H9 (cell line): ENCODE measurements at regions not wholly inside any gene's neighbourhood (a gene's known extent, or its start where the extent isn't known, plus 50 kb on each side); places are given as distances from the start of the nearest gene placed in this dataset.

ENCODE experiments used
- DNase-seq: peaks from one replicate; pipeline ENCODE4 v3.0.0-alpha.2; 2017
- H2AFZ ChIP-seq: one replicate; pipeline ENCODE4 v1.6.1; 2013; ENCODE audit warnings: mild to moderate bottlenecking, low read length, control low read depth, moderate library complexity
- H2AK5ac ChIP-seq: 2 replicates; pipeline ENCODE4 v1.6.1; 2013; ENCODE audit warnings: low read length, control low read depth, mixed read lengths; ENCODE audit not compliant: insufficient read length
- H2BK120ac ChIP-seq: one replicate; pipeline ENCODE4 v1.6.1; 2013; ENCODE audit warnings: low read depth, mild to moderate bottlenecking, low read length, control low read depth, inconsistent platforms; ENCODE audit not compliant: poor library complexity, severe bottlenecking
- H2BK12ac ChIP-seq: 2 replicates; pipeline ENCODE4 v1.6.1; 2013; ENCODE audit warnings: low read length, control low read depth, mixed read lengths, low read depth; ENCODE audit not compliant: insufficient read length
- H2BK15ac ChIP-seq: 2 replicates; pipeline ENCODE4 v1.6.1; 2013; ENCODE audit warnings: low read depth, low read length, control low read depth
- H2BK20ac ChIP-seq: one replicate; pipeline ENCODE4 v1.6.1; 2013; ENCODE audit warnings: low read depth, mild to moderate bottlenecking, low read length, control low read depth, inconsistent platforms; ENCODE audit not compliant: poor library complexity, severe bottlenecking
- H2BK5ac ChIP-seq: 2 replicates; pipeline ENCODE4 v1.6.1; 2013; ENCODE audit warnings: low read length, control low read depth, mixed read lengths; ENCODE audit not compliant: insufficient read length
- H3K14ac ChIP-seq: 2 replicates; pipeline ENCODE4 v1.6.1; 2013; ENCODE audit warnings: low read length, control low read depth; ENCODE audit not compliant: insufficient read depth
- H3K18ac ChIP-seq: 2 replicates; pipeline ENCODE4 v1.6.1; 2013; ENCODE audit warnings: low read depth, mild to moderate bottlenecking, mixed read lengths, low read length, control low read depth; ENCODE audit not compliant: insufficient read length
- H3K23ac ChIP-seq: 2 replicates; pipeline ENCODE4 v1.6.1; 2013; ENCODE audit warnings: low read length, control low read depth, mixed read lengths, low read depth; ENCODE audit not compliant: insufficient read length
- H3K23me2 ChIP-seq: 2 replicates; pipeline ENCODE4 v1.6.1; 2013; ENCODE audit warnings: low read depth, mild to moderate bottlenecking, mixed read lengths, low read length, control low read depth; ENCODE audit not compliant: insufficient read length, poor library complexity, severe bottlenecking
- H3K27ac ChIP-seq: 2 replicates; pipeline ENCODE4 v1.5.1; 2013; ENCODE audit warnings: low read length, control low read depth, mixed read lengths, low read depth; ENCODE audit not compliant: insufficient read length
- H3K27me3 ChIP-seq: 2 replicates; pipeline ENCODE4 v1.6.1; 2013; ENCODE audit warnings: low read length, control low read depth, inconsistent platforms; ENCODE audit not compliant: insufficient read depth
- H3K4ac ChIP-seq: 2 replicates; pipeline ENCODE4 v1.6.1; 2013; ENCODE audit warnings: low read depth, mild to moderate bottlenecking, control low read depth, inconsistent platforms, low read length, moderate library complexity
- H3K4me1 ChIP-seq: 2 replicates; pipeline ENCODE4 v1.6.1; 2013; ENCODE audit warnings: low read length, control low read depth, inconsistent platforms; ENCODE audit not compliant: insufficient read depth
- H3K4me2 ChIP-seq: 2 replicates; pipeline ENCODE4 v1.6.1; 2013; ENCODE audit warnings: low read length, control low read depth, mixed read lengths; ENCODE audit not compliant: insufficient read length, insufficient read depth
- H3K56ac ChIP-seq: 2 replicates; pipeline ENCODE4 v1.6.1; 2013; ENCODE audit warnings: low read depth, mild to moderate bottlenecking, mixed read lengths, low read length, control low read depth; ENCODE audit not compliant: insufficient read length
- H3K79me1 ChIP-seq: 2 replicates; pipeline ENCODE4 v1.6.1; 2013; ENCODE audit warnings: low read depth, mild to moderate bottlenecking, moderate library complexity, low read length, control low read depth, inconsistent platforms; ENCODE audit not compliant: insufficient read depth, poor library complexity, severe bottlenecking
- H3K79me2 ChIP-seq: 2 replicates; pipeline ENCODE4 v1.6.1; 2013; ENCODE audit warnings: low read length, control low read depth, inconsistent platforms; ENCODE audit not compliant: insufficient read depth
- H3K9ac ChIP-seq: 2 replicates; pipeline ENCODE4 v1.6.1; 2013; ENCODE audit warnings: low read length, control low read depth, mixed read lengths; ENCODE audit not compliant: insufficient read length; ENCODE audit errors: extremely low read depth
- H3K9me3 ChIP-seq: one replicate; pipeline ENCODE4 v1.6.1; 2013; ENCODE audit warnings: low read depth, low read length, inconsistent platforms; ENCODE audit not compliant: control insufficient read depth
- H3T11ph ChIP-seq: one replicate; pipeline ENCODE4 v1.6.1; 2013; ENCODE audit warnings: mild to moderate bottlenecking, low read length, control low read depth, inconsistent platforms
- H4K20me1 ChIP-seq: one replicate; pipeline ENCODE4 v1.6.1; 2013; ENCODE audit not compliant: control insufficient read depth, insufficient read length, insufficient read depth
- H4K5ac ChIP-seq: 2 replicates; pipeline ENCODE4 v1.6.1; 2013; ENCODE audit warnings: low read depth, mild to moderate bottlenecking, mixed read lengths, low read length, control low read depth; ENCODE audit not compliant: insufficient read length
- H4K8ac ChIP-seq: replicated peaks from 2 replicates; pipeline ENCODE4 v1.6.1; 2013; ENCODE audit warnings: low read length, control low read depth, mixed read lengths, low read depth; ENCODE audit not compliant: insufficient read length
- H4K91ac ChIP-seq: 2 replicates; pipeline ENCODE4 v1.6.1; 2013; ENCODE audit warnings: low read depth, mild to moderate bottlenecking, moderate library complexity, mixed read lengths, low read length, control low read depth; ENCODE audit not compliant: insufficient read length
- H3K27ac Mint-ChIP-seq, 3 experiments: 2 replicates in 2 of 3; 3 replicates in 1 of 3; pipeline ENCODE4 v1.8.0; 2020 to 2021; ENCODE audit warnings: mixed read lengths in 3 of 3, mild to moderate bottlenecking in 1 of 3, moderate library complexity in 1 of 3
- H3K27me3 Mint-ChIP-seq: 2 replicates; pipeline ENCODE4 v1.8.0; 2021; ENCODE audit warnings: low read depth, mild to moderate bottlenecking, moderate library complexity, mixed read lengths
- H3K36me3 Mint-ChIP-seq, 3 experiments: 2 replicates in 2 of 3; 3 replicates in 1 of 3; pipeline ENCODE4 v1.8.0; 2020 to 2021; ENCODE audit warnings: low read depth in 3 of 3, mixed read lengths in 3 of 3; ENCODE audit not compliant: insufficient read depth in 1 of 3
- H3K4me1 Mint-ChIP-seq, 2 experiments: 2 replicates each; pipeline ENCODE4 v1.8.0; 2020; ENCODE audit warnings: mixed read lengths in 2 of 2
- H3K4me3 Mint-ChIP-seq, 2 experiments: 2 replicates in 1 of 2; 3 replicates in 1 of 2; pipeline ENCODE4 v1.8.0; 2020 to 2021; ENCODE audit warnings: mild to moderate bottlenecking in 2 of 2, mixed read lengths in 2 of 2, moderate library complexity in 1 of 2
- H3K9me3 Mint-ChIP-seq, 2 experiments: 2 replicates in 1 of 2; 3 replicates in 1 of 2; pipeline ENCODE4 v1.8.0; 2020; ENCODE audit warnings: mild to moderate bottlenecking in 2 of 2, mixed read lengths in 2 of 2, moderate library complexity in 1 of 2
- CTCF ChIP-seq: fragments of 200-600 bp; sonication (generic); conservative IDR thresholded peaks from 3 replicates; pipeline ENCODE4 v1.8.0; 2021; ENCODE audit warnings: antibody characterized with exemption, mild to moderate bottlenecking
- WGBS: extraction: QIAGEN DNeasy Blood & Tissue Kit; methylation state at CpG from one replicate; pipeline ENCODE4 v1.1.7; 2013; ENCODE audit warnings: missing lambda C conversion rate, low lambda C conversion rate, mixed read lengths; ENCODE audit not compliant: insufficient read length; ENCODE audit errors: extremely low coverage; 5-methylcytosine and 5-hydroxymethylcytosine counted together

GRCh38 chr3:105974381-105974780 lies 105.6 kb upstream of the CBLB start:
- H3K79me2 ChIP-seq: no peaks in the 10 kb centered on the region
- Mint-ChIP-seq H3K4me3 (no peak overlapping the region), H3K27ac (no peak overlapping the region), H3K9me3 (peaks cover 18 to 19% of the 10 kb centered on the region in 2 experiments), H3K36me3 (peaks cover 17 to 24% (median 20%) of the 10 kb centered on the region in 3 experiments), H3K27me3 (no peaks in the 10 kb centered on the region), H3K4me1 (peaks cover 0 to 3% of the 10 kb centered on the region in 2 experiments; a peak in 1 of 4 replicates)
- H3K4me2 ChIP-seq: no peak overlapping the region
- no peaks in the 10 kb centered on the region for H3K9me3 ChIP-seq
- no peak overlapping the region for H2BK12ac ChIP-seq
- no peaks in the 10 kb centered on the region for H3K23me2 ChIP-seq
- no peak overlapping the region for H2BK5ac ChIP-seq
- no peak overlapping the region for H3K27ac ChIP-seq
- H3K23ac ChIP-seq: no peak overlapping the region
- TF ChIP-seq CTCF: no peak
- no peak for DNase-seq
- H2AFZ ChIP-seq: no peak overlapping the region
- H3T11ph ChIP-seq: no peak overlapping the region
- H2BK120ac ChIP-seq: no peak overlapping the region
- no peak overlapping the region for H3K9ac ChIP-seq
- no peak overlapping the region for H4K5ac ChIP-seq
- no peak overlapping the region for H3K14ac ChIP-seq
- H2BK15ac ChIP-seq: no peak overlapping the region
- H2AK5ac ChIP-seq: no peak overlapping the region
- no peak overlapping the region for H3K4ac ChIP-seq
- H3K79me1 ChIP-seq: no peaks in the 10 kb centered on the region
- no peaks in the 10 kb centered on the region for H3K4me1 ChIP-seq
- H3K18ac ChIP-seq: no peak overlapping the region
- WGBS: no CpG with 5 or more reads among the region's 2 CpGs
- H3K56ac ChIP-seq: no peak overlapping the region
- H2BK20ac ChIP-seq: no peak overlapping the region
- no peaks in the 10 kb centered on the region for H3K27me3 ChIP-seq
- H4K91ac ChIP-seq: no peak overlapping the region
- no peaks in the 10 kb centered on the region for H4K20me1 ChIP-seq
- H4K8ac ChIP-seq: no peak overlapping the region
